ENCODE measurements at regions not wholly inside any gene's neighbourhood (a gene's known extent, or its start where the extent isn't known, plus 50 kb on each side); places are given as distances from the start of the nearest gene placed in this dataset.

GRCh38 chr5:135222771-135223170 lies 176.3 kb downstream of the MACROH2A1 start:
- ChIA-PET POLR2A (no interaction called here), CTCF (ENCODE audit: low intra/inter-chr PET ratio, low total read pairs) (no interaction called here)
- Histone ChIP-seq H3K4me1 (ENCODE audit: insufficient read depth, low read length) (peaks cover 41% of the 10 kb centered on the region), H3K4me3 (replicated peaks in 1 of 3; ENCODE audit: insufficient read depth in 1 of 3, low read depth in 2 of 3, low read length in 3 of 3) (no peak overlapping the region), H3K36me3 (replicated peaks in 1 of 2; ENCODE audit: control insufficient read depth in 1 of 2, insufficient read depth in 2 of 2, low read length in 2 of 2) (no peaks in the 10 kb centered on the region), H3K27ac (ENCODE audit: extremely low read length, insufficient read depth, low read length) (no peak overlapping the region), H3K9ac (ENCODE audit: insufficient read depth, low read depth, low read length) (no peak overlapping the region), H3K79me2 (ENCODE audit: insufficient read depth, low read length) (no peaks in the 10 kb centered on the region), H2AFZ (ENCODE audit: low read length) (no peak overlapping the region), H3K27me3 (ENCODE audit: control insufficient read depth in 1 of 2, insufficient read depth in 2 of 2, low read length in 2 of 2) (no peaks in the 10 kb centered on the region), H4K20me1 (ENCODE audit: insufficient read depth, low read length) (no peaks in the 10 kb centered on the region), H3K9me3 (ENCODE audit: low read length) (no peaks in the 10 kb centered on the region), H3K4me2 (ENCODE audit: low read depth, low read length) (no peak overlapping the region)
- ATAC-seq (no peak), DNase-seq (ENCODE audit: low spot score) (no peak), FAIRE-seq (no peak)
- 95% methylated on average over 3 of the region's 3 CpGs for WGBS (ENCODE audit: low lambda C conversion rate)
- in situ Hi-C loops (cut with HindIII; ENCODE audit: extremely low pct_ligation_motif_present, low pct_unique_long_range_greater_than_20kb) = no loop called here
- intact Hi-C loops (cut with micrococcal nuclease; ENCODE audit: unreplicated experiment) = no loop called here
- TF ChIP-seq MXD3 (CRISPR knock-in tag; IDR thresholded peaks at IDR 0.05) (no peak), AGO1 (IDR thresholded peaks at IDR 0.05; ENCODE audit: low read depth, low read length, poor library complexity, severe bottlenecking) (no peak), TARDBP (CRISPR knock-in tag; IDR thresholded peaks at IDR 0.05) (no peak), MAZ (IDR thresholded peaks at IDR 0.05; ENCODE audit: borderline replicate concordance, low read depth, low read length) (no peak), MAZ (CRISPR knock-in tag; IDR thresholded peaks at IDR 0.05; ENCODE audit: low read depth) (no peak), AKNA (CRISPR knock-in tag; IDR thresholded peaks at IDR 0.05; ENCODE audit: borderline replicate concordance) (no peak), FOSL1 (CRISPR knock-in tag; IDR thresholded peaks at IDR 0.05; ENCODE audit: borderline replicate concordance) (no peak), TEAD3 (CRISPR knock-in tag; optimal IDR thresholded peaks at IDR 0.05; ENCODE audit: borderline replicate concordance) (no peak), GFI1 (CRISPR knock-in tag; IDR thresholded peaks at IDR 0.05; ENCODE audit: borderline replicate concordance) (no peak), HMGXB4 (CRISPR knock-in tag; IDR thresholded peaks at IDR 0.05; ENCODE audit: borderline replicate concordance in 1 of 2, low read depth in 1 of 2) (no peak)
- no TSS peak for BruUV-seq (replicated peaks)

All from HepG2 (cell line).